Central memory CD8-positive, alpha-beta T cell (primary cell): ENCODE measurements at regions not wholly inside any gene's neighbourhood (a gene's known extent, or its start where the extent isn't known, plus 50 kb on each side); places are given as distances from the start of the nearest gene placed in this dataset.
"Not testable (repeated sequence)": the region's sequence is repeated elsewhere in the genome, so short reads cannot be mapped to it uniquely, and the experiment has no call there.

Experiments
- ATAC-seq: fragments of 150-1000 bp; cut with Tn5 transposase; replicated peaks from 2 replicates; pipeline ENCODE4 v1.10.0; 2022; ENCODE audit warnings: mild to moderate bottlenecking, moderate FRiP score, moderate number of reproducible peaks; ENCODE audit not compliant: poor library complexity, severe bottlenecking; ENCODE audit errors: extremely low read depth
- DNase-seq, 2 donors: peaks; one replicate each; pipeline ENCODE4 v3.0.0; 2021; ENCODE audit warnings: low spot score in 2 of 2
- H3K27ac Mint-ChIP-seq: one replicate; pipeline ENCODE4 v1.8.0; 2022; ENCODE audit warnings: low read depth, mild to moderate bottlenecking, moderate library complexity, mixed read lengths
- H3K27me3 Mint-ChIP-seq: one replicate; pipeline ENCODE4 v1.8.0; 2022; ENCODE audit warnings: mixed read lengths
- H3K36me3 Mint-ChIP-seq: one replicate; pipeline ENCODE4 v1.8.0; 2022; ENCODE audit warnings: mild to moderate bottlenecking, moderate library complexity, mixed read lengths; ENCODE audit not compliant: insufficient read depth
- H3K4me1 Mint-ChIP-seq: one replicate; pipeline ENCODE4 v1.8.0; 2022; ENCODE audit warnings: mixed read lengths
- H3K4me3 Mint-ChIP-seq: one replicate; pipeline ENCODE4 v1.8.0; 2022; ENCODE audit warnings: mild to moderate bottlenecking, moderate library complexity, mixed read lengths
- H3K9me3 Mint-ChIP-seq: one replicate; pipeline ENCODE4 v1.8.0; 2022; ENCODE audit warnings: mixed read lengths

DNA sequence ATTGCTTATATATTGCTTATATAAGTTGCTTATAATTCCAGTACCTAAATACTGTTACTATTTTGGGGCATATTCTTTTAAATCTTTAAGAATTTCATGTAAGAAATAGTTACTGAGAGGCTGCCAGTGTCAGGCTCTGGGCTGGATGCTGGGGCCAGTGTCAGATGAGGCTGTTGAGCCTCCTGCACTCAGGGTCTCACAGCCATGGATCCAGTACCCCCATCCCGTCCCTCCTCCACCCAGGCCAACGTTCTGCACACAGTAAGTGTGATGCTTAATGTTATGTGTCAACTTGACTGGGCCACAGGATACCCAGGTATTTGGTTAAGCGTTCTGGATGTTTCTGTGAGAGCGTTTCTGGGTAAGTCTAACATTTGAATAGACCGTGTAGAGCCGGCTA is 119.5 kb upstream of the PMEPA1 start:
- no peak for DNase-seq
- Mint-ChIP-seq H3K27ac (no peak overlapping the region), H3K9me3 (no peaks in the 10 kb centered on the region), H3K4me3 (no peak overlapping the region), H3K36me3 (no peaks in the 10 kb centered on the region), H3K27me3 (no peaks in the 10 kb centered on the region), H3K4me1 (no peaks in the 10 kb centered on the region)
- ATAC-seq: no peak

DNA sequence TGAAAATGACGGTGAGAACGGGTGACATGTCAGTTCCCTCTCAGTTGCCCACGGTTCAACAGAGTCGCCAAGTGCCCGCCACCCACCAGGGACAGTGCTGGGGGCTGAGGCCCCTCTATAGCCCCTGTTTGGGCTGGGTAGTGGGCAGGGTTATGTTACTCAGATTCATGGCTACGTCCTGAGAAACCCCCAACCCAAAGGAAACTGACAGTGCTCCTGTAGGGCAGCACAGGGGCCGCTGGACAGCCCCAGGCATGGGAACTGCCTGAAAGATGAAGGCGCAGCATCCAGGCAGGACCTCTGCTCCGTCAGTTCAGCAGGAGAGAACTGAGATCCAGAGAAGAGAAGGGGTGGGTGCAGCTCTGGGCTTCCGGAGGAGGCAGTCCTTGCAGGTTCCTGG is 118.9 kb upstream of the PMEPA1 start:
- Mint-ChIP-seq H3K27me3 (no peaks in the 10 kb centered on the region), H3K9me3 (no peaks in the 10 kb centered on the region), H3K27ac (no peak overlapping the region), H3K36me3 (no peaks in the 10 kb centered on the region), H3K4me1 (no peaks in the 10 kb centered on the region), H3K4me3 (no peak overlapping the region)
- no peak for ATAC-seq
- DNase-seq: no peak

DNA sequence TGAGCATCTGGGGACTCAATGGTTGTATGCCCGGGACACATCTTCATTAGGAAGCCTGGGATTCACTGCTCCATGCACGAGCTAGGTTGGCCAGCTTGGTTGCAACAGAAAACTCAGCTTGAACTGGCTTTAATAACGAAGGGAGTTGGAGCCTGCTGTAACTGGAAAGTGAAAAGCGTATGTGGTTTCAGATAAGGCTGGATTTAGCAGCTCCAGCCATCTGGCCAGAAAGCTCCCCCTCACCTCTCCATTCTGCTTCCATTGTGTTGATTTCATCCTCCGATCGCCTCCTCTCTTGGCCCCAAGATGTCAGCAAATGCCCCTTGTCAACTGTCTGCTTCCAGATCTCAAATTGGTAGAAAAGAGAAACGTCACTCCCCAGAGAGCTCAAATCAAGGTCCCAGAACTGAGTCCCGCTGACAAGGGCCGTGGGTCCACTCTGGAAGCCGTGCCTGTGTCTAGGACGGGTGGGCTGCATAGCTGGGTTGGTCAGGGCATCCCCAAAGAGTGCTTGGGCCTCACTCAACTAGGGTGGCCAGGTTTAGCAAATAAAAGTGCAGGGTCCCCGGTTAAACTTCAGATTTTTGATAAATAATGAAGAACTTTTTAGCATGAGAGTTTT is 117.0 kb upstream of the PMEPA1 start:
- no peak overlapping the region for H3K27ac Mint-ChIP-seq
- ATAC-seq (no peak), DNase-seq (no peak)
- no peaks in the 10 kb centered on the region for H3K9me3 Mint-ChIP-seq
- H3K27me3 Mint-ChIP-seq: peaks cover under 1% of the 10 kb centered on the region
- H3K4me3 Mint-ChIP-seq: no peak overlapping the region
- no peaks in the 10 kb centered on the region for H3K36me3 Mint-ChIP-seq
- H3K4me1 Mint-ChIP-seq: no peaks in the 10 kb centered on the region

DNA sequence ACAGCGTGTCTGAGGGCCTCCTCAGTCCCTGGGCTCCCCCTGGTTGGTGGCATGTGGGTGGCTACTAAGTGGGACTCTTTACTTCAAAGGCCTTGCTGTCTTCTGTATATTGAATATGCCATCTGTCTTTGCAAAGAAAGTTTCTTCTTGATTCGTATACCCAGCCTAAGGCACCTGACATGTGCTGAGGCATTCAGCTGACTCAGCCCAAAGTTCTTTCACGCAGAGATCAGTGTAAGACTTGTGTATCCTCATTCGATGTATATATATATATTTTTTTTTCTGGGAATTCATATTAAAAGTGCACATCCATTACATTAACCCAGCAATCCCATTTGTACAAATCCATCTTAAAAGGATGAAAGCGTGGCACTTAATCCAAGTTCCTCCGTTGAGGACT is 115.1 kb upstream of the PMEPA1 start:
- H3K9me3 Mint-ChIP-seq: no peaks in the 10 kb centered on the region
- peaks cover 3% of the 10 kb centered on the region for H3K36me3 Mint-ChIP-seq
- H3K4me3 Mint-ChIP-seq: no peak overlapping the region
- ATAC-seq: no peak
- H3K27ac Mint-ChIP-seq: no peak overlapping the region
- no peaks in the 10 kb centered on the region for H3K4me1 Mint-ChIP-seq
- H3K27me3 Mint-ChIP-seq: peaks cover 19% of the 10 kb centered on the region
- no peak for DNase-seq

DNA sequence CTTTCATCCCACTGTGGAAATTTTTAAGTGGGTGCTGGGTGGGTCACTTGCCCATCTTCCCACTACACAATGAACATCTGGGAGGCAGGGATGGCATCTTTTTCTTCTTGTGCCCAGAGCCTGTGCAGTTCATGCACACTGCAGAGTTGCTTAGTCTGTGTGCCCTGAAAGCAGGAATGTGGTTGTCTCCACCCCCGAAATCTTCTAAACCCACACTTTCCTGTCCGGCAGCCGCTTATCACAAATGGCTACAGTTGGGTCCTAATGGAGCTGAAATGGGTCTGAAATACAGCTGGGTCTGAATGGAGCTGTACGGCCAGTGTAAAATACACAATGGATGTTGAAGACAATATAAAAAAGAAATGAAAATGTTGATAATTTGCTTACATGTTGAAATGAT is 112.1 kb upstream of the PMEPA1 start:
- Mint-ChIP-seq H3K27ac (no peak overlapping the region), H3K36me3 (peaks cover 3% of the 10 kb centered on the region), H3K4me1 (no peaks in the 10 kb centered on the region), H3K9me3 (no peaks in the 10 kb centered on the region), H3K4me3 (no peak overlapping the region), H3K27me3 (peaks cover 39% of the 10 kb centered on the region)
- DNase-seq: no peak
- no peak for ATAC-seq

DNA sequence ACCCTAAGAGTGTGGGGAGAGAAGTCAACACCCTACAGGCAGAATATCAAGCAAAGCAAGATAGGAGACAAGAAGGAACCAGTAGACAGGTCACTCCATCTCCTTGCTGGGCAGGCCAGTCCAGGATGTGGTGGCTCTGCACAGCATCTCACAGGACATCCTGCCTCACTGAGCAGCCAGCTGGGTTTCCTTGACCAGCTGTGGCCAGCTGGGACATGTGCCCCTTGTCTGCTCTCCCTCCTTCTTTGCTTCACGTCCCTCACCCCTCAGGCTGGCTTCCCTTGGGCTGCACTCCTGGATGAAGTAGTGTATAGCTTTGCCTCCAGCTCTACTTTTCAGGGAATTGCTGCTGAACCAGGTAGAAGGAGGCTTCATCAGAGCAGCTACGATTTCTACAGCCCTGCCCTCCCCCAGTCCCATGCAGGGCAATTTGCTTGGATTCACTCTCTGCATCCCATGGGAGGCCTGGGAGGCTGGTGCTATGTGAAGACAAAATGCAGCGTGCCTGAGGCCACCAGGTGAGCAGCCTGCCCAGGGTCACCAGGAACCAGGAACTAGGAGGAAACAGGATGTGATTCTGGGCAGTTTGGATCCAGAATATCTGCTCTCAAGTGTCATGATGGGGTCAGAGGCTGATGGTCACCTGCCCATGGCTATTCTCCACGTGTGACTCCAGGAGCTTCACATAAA is 110.0 kb upstream of the PMEPA1 start:
- H3K27me3 Mint-ChIP-seq: peaks cover 42% of the 10 kb centered on the region
- H3K4me1 Mint-ChIP-seq: no peaks in the 10 kb centered on the region
- H3K36me3 Mint-ChIP-seq: peaks cover 3% of the 10 kb centered on the region
- H3K4me3 Mint-ChIP-seq: no peak overlapping the region
- ATAC-seq (no peak), DNase-seq (no peak)
- no peaks in the 10 kb centered on the region for H3K9me3 Mint-ChIP-seq
- H3K27ac Mint-ChIP-seq: no peak overlapping the region

DNA sequence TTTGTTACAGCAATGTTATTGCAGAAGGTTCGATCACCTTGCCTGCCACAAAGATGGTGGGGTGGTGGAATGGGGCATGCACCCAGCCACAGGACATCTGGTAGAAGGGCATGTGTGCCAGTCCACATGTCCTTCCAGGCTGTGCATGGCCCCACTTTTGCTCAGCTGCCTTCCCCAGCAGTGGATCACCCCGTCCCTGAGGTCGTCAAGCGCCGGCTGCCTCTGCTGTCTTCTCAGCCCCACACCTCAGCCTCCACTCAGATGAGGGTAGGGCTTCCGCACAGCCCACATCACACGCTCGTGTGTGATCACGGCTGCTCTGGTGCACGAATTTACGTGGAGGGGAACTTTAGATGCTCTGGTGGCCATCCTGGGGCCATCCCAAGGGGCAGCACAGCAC is 109.5 kb upstream of the PMEPA1 start:
- Mint-ChIP-seq H3K9me3 (no peaks in the 10 kb centered on the region), H3K36me3 (peaks cover 3% of the 10 kb centered on the region), H3K4me3 (no peak overlapping the region), H3K27me3 (peaks cover 48% of the 10 kb centered on the region), H3K27ac (no peak overlapping the region), H3K4me1 (no peaks in the 10 kb centered on the region)
- ATAC-seq (no peak), DNase-seq (no peak)

DNA sequence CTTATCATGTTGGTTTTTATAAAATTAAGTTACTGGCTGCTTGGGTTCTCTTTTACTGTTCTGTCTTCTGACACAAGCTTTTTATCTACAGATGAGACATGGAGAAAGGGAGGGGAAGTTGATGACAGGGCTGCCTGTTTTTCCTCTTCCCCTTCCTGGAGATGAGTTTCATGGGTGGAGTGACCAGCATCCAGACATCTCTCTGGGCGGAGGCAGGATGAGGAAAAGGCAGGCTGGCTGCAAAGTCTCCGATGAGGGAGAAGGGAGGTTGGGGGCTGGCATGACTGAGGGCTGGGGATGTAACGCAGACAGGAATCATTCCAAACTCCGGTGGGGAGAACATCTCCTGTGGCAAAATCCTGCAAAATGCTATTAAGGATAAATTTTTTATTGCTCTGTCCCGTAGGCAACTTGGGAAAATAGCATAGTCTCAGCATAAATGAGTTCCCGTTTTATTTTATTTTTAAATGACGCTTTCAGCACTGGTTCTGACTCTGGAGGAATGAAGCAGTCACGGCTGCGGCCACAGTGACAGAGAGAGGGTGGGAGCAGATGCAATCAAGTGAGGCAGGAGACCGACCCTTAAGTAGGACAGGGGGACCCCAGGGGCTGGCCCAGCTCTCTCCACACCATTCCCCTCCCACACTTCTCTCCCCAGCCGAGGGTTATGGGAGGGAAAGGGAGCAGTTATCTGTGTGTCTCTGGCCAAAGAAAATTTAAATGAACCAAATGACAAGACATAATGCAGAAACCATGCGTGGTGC is 108.8 kb upstream of the PMEPA1 start:
- ATAC-seq (no peak), DNase-seq (no peak)
- no peak overlapping the region for H3K4me3 Mint-ChIP-seq
- H3K4me1 Mint-ChIP-seq: no peaks in the 10 kb centered on the region
- no peaks in the 10 kb centered on the region for H3K9me3 Mint-ChIP-seq
- H3K27me3 Mint-ChIP-seq: peaks cover 55% of the 10 kb centered on the region
- no peak overlapping the region for H3K27ac Mint-ChIP-seq
- H3K36me3 Mint-ChIP-seq: peaks cover 3% of the 10 kb centered on the region

DNA sequence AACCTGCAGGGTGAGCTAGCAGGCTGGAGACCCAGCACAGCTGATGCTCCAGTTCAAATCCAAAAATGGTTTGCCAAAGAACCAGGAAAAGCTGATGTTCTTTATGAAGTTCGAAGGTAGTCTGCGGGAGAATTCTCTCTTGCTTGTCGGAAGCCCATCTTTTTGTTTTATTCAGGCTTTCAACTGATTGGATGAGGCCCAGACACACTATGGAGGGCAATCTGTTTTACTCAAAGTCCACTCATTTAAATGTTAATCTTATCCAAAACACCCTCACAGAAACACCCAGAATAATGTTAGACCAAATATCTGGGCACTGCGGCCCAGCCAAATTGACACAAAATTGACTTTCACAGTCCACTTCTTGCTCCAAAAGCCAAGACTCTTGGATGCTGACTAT is 105.6 kb upstream of the PMEPA1 start:
- no peaks in the 10 kb centered on the region for H3K9me3 Mint-ChIP-seq
- H3K27ac Mint-ChIP-seq: no peak overlapping the region
- DNase-seq (no peak), ATAC-seq (no peak)
- peaks cover 62% of the 10 kb centered on the region for H3K27me3 Mint-ChIP-seq
- H3K36me3 Mint-ChIP-seq: no peaks in the 10 kb centered on the region
- no peak overlapping the region for H3K4me3 Mint-ChIP-seq
- H3K4me1 Mint-ChIP-seq: no peaks in the 10 kb centered on the region

DNA sequence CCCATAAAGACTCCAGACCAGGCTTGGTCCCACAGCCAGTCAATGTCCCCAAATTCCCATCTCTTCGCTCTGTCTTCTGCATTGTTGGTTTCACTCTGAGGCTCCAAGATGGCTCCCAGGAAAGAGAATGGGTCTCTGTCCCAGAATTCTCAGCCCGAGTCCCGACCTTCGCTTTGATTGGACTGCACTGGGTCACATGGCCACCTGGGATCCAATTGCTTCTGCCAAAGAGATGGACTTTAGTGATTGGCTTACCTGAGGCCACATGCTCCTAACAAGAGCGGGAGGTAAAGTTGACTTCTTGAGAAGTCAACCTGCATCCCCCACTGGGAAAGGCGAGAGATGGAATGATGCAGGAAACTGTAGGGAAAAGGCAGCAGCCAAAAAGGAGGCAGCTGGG is 104.7 kb upstream of the PMEPA1 start:
- Mint-ChIP-seq H3K9me3 (no peaks in the 10 kb centered on the region), H3K27ac (no peak overlapping the region), H3K4me3 (no peak overlapping the region), H3K4me1 (no peaks in the 10 kb centered on the region), H3K36me3 (no peaks in the 10 kb centered on the region), H3K27me3 (peaks cover 53% of the 10 kb centered on the region)
- ATAC-seq (no peak), DNase-seq (no peak)

DNA sequence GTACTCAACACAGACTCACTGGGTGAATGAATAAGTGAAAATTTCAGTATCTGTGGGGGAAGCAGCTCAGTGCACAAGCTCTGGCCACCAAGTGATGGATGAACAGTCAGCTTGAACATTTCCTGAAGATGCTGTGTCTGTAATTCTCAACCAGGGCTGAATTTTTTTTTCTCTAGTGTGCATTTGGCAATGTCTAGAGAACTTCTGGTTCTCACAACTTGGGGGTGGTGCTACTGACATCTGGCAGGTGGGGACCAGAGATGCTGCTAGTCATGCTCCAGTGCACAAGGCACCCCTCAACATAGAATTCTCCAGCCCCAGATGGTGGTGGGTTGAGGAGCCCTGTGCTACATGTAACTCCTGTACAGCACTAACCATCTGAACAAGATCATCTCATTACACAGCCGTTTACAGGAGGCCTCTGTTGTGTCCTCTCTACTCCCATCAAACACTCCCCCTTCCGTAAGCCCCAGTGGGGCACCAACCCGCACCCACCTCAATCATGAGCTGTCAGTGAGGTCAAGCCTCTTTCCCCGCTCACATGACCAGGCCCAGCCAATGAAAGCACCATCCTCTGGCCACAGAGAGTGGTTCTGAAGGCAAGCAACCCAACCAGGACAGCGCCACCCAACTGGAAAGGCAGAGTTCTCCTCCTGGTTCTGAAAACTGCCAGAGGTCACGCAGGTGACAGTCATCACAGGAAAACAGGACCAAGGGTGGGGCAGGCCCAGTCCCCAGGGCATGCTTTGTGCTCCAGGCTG is 103.9 kb upstream of the PMEPA1 start:
- Mint-ChIP-seq H3K36me3 (no peaks in the 10 kb centered on the region), H3K9me3 (no peaks in the 10 kb centered on the region), H3K27me3 (peaks cover 45% of the 10 kb centered on the region), H3K4me1 (no peaks in the 10 kb centered on the region), H3K4me3 (no peak overlapping the region), H3K27ac (no peak overlapping the region)
- ATAC-seq (no peak), DNase-seq (no peak)

DNA sequence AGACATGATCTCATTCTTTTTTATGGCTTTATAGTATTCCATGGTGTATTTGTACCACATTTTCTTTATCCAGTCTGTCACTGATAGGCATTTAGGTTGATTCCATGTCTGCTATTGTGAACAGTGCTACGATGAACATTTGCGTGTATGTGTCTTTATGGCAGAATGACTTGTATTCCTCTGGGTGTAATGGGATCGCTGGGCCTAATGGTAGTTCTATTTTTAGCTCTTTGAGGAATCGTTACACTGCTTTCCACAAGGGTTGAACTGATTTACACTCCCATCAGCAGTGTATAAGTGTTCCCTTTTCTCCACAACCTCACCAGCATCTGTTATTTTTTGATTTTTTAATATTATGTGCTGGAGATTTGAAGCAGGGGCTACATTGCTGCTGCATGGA is 102.8 kb upstream of the PMEPA1 start:
- not testable (repeated sequence) for H3K9me3 Mint-ChIP-seq, H3K27ac Mint-ChIP-seq, H3K36me3 Mint-ChIP-seq, H3K4me3 Mint-ChIP-seq, H3K4me1 Mint-ChIP-seq, ATAC-seq, DNase-seq
- H3K27me3 Mint-ChIP-seq: peaks cover 39% of the 10 kb centered on the region
